HS-5 (cell line): ENCODE measurements at regions not wholly inside any gene's neighbourhood (a gene's known extent, or its start where the extent isn't known, plus 50 kb on each side); places are given as distances from the start of the nearest gene placed in this dataset.
"Not testable (repeated sequence)": the region's sequence is repeated elsewhere in the genome, so short reads cannot be mapped to it uniquely, and the experiment has no call there.

Source experiments
- DNase-seq: peaks from one replicate; pipeline ENCODE4 v3.0.0-alpha.2; 2012; ENCODE audit warnings: low read depth

- no peak for DNase-seq
Measured at GRCh38 chr4:108458681-108459080, 161.7 kb upstream of the RPL34 start.

GRCh38 chr4:108454227-108454626 lies 166.1 kb upstream of the RPL34 start:
- DNase-seq = no peak

GRCh38 chr4:108453366-108453765 lies 167.0 kb upstream of the RPL34 start:
- no peak for DNase-seq

- DNase-seq = no peak
Measured at GRCh38 chr4:108450236-108450898, 170.0 kb upstream of the RPL34 start.

- DNase-seq = no peak
Measured at GRCh38 chr4:108449129-108449528, 171.2 kb upstream of the RPL34 start.

GRCh38 chr4:108446556-108446955 lies 173.8 kb upstream of the RPL34 start:
- DNase-seq = no peak

GRCh38 chr4:108445716-108446115 lies 174.7 kb upstream of the RPL34 start:
- DNase-seq = no peak

- DNase-seq = no peak
Measured at GRCh38 chr4:108443585-108443984, 176.8 kb upstream of the RPL34 start.

- DNase-seq = no peak
Measured at GRCh38 chr4:108433832-108434231, 186.5 kb upstream of the RPL34 start.

GRCh38 chr4:108433394-108433793 lies 187.0 kb upstream of the RPL34 start:
- DNase-seq = not testable (repeated sequence)

GRCh38 chr4:108432418-108432817 lies 188.0 kb upstream of the RPL34 start:
- DNase-seq = no peak

- no peak for DNase-seq
Measured at GRCh38 chr4:108431986-108432385, 188.4 kb upstream of the RPL34 start.

- no peak for DNase-seq
Measured at GRCh38 chr4:108430921-108431320, 189.5 kb upstream of the RPL34 start.

GRCh38 chr4:108429662-108430061 lies 190.7 kb upstream of the RPL34 start:
- no peak for DNase-seq

- DNase-seq = no peak
Measured at GRCh38 chr4:108428923-108429322, 191.5 kb upstream of the RPL34 start.

GRCh38 chr4:108427946-108428485 lies 192.4 kb upstream of the RPL34 start:
- no peak for DNase-seq

- DNase-seq = peak; percentile 43
Measured at GRCh38 chr4:108426493-108426892, 193.9 kb upstream of the RPL34 start.

- peak; percentile 85 for DNase-seq
Measured at GRCh38 chr4:108425988-108426387, 194.4 kb upstream of the RPL34 start.

- DNase-seq = no peak
Measured at GRCh38 chr4:108417923-108418322, 202.5 kb upstream of the RPL34 start.

- DNase-seq = no peak
Measured at GRCh38 chr4:108416831-108417230, 203.5 kb upstream of the RPL34 start.

- DNase-seq = no peak
Measured at GRCh38 chr4:108415389-108415788, 205.0 kb upstream of the RPL34 start.

GRCh38 chr4:108411836-108412235 lies 208.5 kb upstream of the RPL34 start:
- DNase-seq = no peak

GRCh38 chr4:108409691-108410090 lies 210.7 kb upstream of the RPL34 start:
- not testable (repeated sequence) for DNase-seq

GRCh38 chr4:108405586-108405985 lies 214.8 kb upstream of the RPL34 start:
- no peak for DNase-seq
